Neural progenitor cell (in vitro differentiated cells): ENCODE measurements at regions not wholly inside any gene's neighbourhood (a gene's known extent, or its start where the extent isn't known, plus 50 kb on each side); places are given as distances from the start of the nearest gene placed in this dataset.

Experiments
- DNase-seq: peaks from one replicate; pipeline ENCODE4 v3.0.0-alpha.2; 2016; ENCODE audit warnings: low spot score
- H2AFZ ChIP-seq: fragments of 200-600 bp; sonication (generic); replicated peaks from 2 replicates; pipeline ENCODE4 v1.6.1; 2016; ENCODE audit warnings: antibody characterized with exemption
- H3F3A ChIP-seq: fragments of 200-600 bp; sonication (generic); 2 replicates; pipeline ENCODE4 v1.6.1; 2016; ENCODE audit warnings: antibody characterized with exemption, low read depth
- H3K27ac ChIP-seq: fragments of 200-600 bp; sonication (generic); 2 replicates; pipeline ENCODE4 v1.5.1; 2016; ENCODE audit warnings: mild to moderate bottlenecking
- H3K27me3 ChIP-seq: fragments of 200-600 bp; sonication (generic); 2 replicates; pipeline ENCODE4 v1.6.1; 2016; ENCODE audit warnings: mild to moderate bottlenecking, moderate library complexity
- H3K36me3 ChIP-seq: fragments of 200-600 bp; sonication (generic); 2 replicates; pipeline ENCODE4 v1.5.1; 2016
- H3K4me1 ChIP-seq: fragments of 200-600 bp; sonication (generic); 2 replicates; pipeline ENCODE4 v1.6.1; 2016; ENCODE audit warnings: mixed run types
- H3K4me2 ChIP-seq: fragments of 200-600 bp; sonication (generic); 2 replicates; pipeline ENCODE4 v1.6.1; 2016
- H3K4me3 ChIP-seq: fragments of 200-600 bp; sonication (generic); 2 replicates; pipeline ENCODE4 v1.5.1; 2016
- H3K79me2 ChIP-seq: fragments of 200-600 bp; sonication (generic); 2 replicates; pipeline ENCODE4 v1.6.1; 2016; ENCODE audit warnings: low read depth
- H3K9ac ChIP-seq: fragments of 200-600 bp; sonication (generic); 2 replicates; pipeline ENCODE4 v1.6.1; 2016
- H3K9me3 ChIP-seq: fragments of 200-600 bp; sonication (generic); 2 replicates; pipeline ENCODE4 v1.5.1; 2016; ENCODE audit warnings: low read depth
- H4K20me1 ChIP-seq: fragments of 200-600 bp; sonication (generic); 2 replicates; pipeline ENCODE4 v1.6.1; 2016; ENCODE audit warnings: low read depth
- H3K27ac Mint-ChIP-seq: 3 replicates; pipeline ENCODE4 v1.8.0; 2021; ENCODE audit warnings: mixed read lengths
- H3K27me3 Mint-ChIP-seq: 2 replicates; pipeline ENCODE4 v1.8.0; 2022; ENCODE audit warnings: low read depth, mild to moderate bottlenecking, inconsistent platforms, moderate library complexity, mixed read lengths; ENCODE audit not compliant: insufficient read depth
- H3K36me3 Mint-ChIP-seq: 3 replicates; pipeline ENCODE4 v1.8.0; 2021; ENCODE audit warnings: mixed read lengths
- H3K4me1 Mint-ChIP-seq: 3 replicates; pipeline ENCODE4 v1.8.0; 2021; ENCODE audit warnings: mixed read lengths
- H3K4me3 Mint-ChIP-seq: 3 replicates; pipeline ENCODE4 v1.8.0; 2021; ENCODE audit warnings: mild to moderate bottlenecking, moderate library complexity, mixed read lengths
- H3K9me3 Mint-ChIP-seq: 3 replicates; pipeline ENCODE4 v1.8.0; 2020; ENCODE audit warnings: mixed read lengths
- CTCF ChIP-seq: fragments of 200-600 bp; sonication (generic); IDR thresholded peaks from 2 replicates; pipeline ENCODE4 v1.5.1; 2017; ENCODE audit warnings: antibody characterized with exemption, mild to moderate bottlenecking
- EZH2 ChIP-seq: fragments of 200-600 bp; sonication (generic); IDR thresholded peaks from 2 replicates; pipeline ENCODE4 v1.6.1; 2017; ENCODE audit warnings: antibody characterized with exemption, mild to moderate bottlenecking, moderate library complexity
- EZH2phosphoT487 ChIP-seq: fragments of 200-600 bp; sonication (generic); IDR thresholded peaks from 2 replicates; pipeline ENCODE4 v1.6.1; 2017; ENCODE audit warnings: antibody characterized with exemption

DNA sequence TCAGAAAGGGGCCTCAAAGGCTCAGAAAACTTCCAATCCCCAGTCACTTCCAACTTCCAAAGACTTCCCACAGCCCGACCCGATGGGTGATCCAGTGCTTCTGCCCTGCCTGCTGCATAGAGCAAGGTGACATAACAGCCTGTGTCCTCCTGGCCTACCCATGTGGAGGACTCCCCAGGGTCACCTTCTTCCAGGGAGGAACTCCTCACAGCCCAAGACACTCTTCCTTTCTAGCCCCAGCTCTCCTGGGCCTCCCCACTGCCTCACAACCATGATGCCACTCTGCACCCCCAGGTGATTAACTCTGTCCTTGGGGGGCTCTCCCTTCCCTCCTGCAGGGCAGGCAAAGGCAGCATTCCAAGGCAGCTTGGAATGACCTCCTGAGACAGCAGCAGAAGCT lies 158.4 kb upstream of the PDE1C start:
- no peak overlapping the region for H3K4me3 Mint-ChIP-seq
- H3K4me1 Mint-ChIP-seq = no peaks in the 10 kb centered on the region
- Histone ChIP-seq H3K27ac (no peak overlapping the region), H3F3A (no peaks in the 10 kb centered on the region), H3K9ac (no peak overlapping the region), H3K4me3 (no peak overlapping the region), H3K4me1 (no peaks in the 10 kb centered on the region), H3K4me2 (no peak overlapping the region), H3K9me3 (no peaks in the 10 kb centered on the region), H3K36me3 (no peaks in the 10 kb centered on the region), H4K20me1 (no peaks in the 10 kb centered on the region), H2AFZ (no peak overlapping the region), H3K27me3 (no peaks in the 10 kb centered on the region), H3K79me2 (no peaks in the 10 kb centered on the region)
- no peak overlapping the region for H3K27ac Mint-ChIP-seq
- TF ChIP-seq CTCF (no peak), EZH2 (no peak), EZH2phosphoT487 (no peak)
- DNase-seq = no peak
- H3K9me3 Mint-ChIP-seq = no peaks in the 10 kb centered on the region
- no peaks in the 10 kb centered on the region for H3K36me3 Mint-ChIP-seq
- peaks cover 6% of the 10 kb centered on the region for H3K27me3 Mint-ChIP-seq

- Mint-ChIP-seq H3K27me3 (peaks cover 8% of the 10 kb centered on the region), H3K9me3 (no peaks in the 10 kb centered on the region), H3K4me1 (no peaks in the 10 kb centered on the region), H3K36me3 (no peaks in the 10 kb centered on the region), H3K27ac (no peak overlapping the region), H3K4me3 (no peak overlapping the region)
- Histone ChIP-seq H4K20me1 (no peaks in the 10 kb centered on the region), H3K4me1 (no peaks in the 10 kb centered on the region), H2AFZ (no peak overlapping the region), H3K27me3 (no peaks in the 10 kb centered on the region), H3K4me3 (no peak overlapping the region), H3K9me3 (no peaks in the 10 kb centered on the region), H3K36me3 (no peaks in the 10 kb centered on the region), H3K9ac (no peak overlapping the region), H3K79me2 (no peaks in the 10 kb centered on the region), H3F3A (no peaks in the 10 kb centered on the region), H3K27ac (no peak overlapping the region), H3K4me2 (no peak overlapping the region)
- no peak for TF ChIP-seq CTCF
- no peak for TF ChIP-seq EZH2
- TF ChIP-seq EZH2phosphoT487 = no peak
- no peak for DNase-seq
Observed at GRCh38 chr7:32227746-32228145, 157.5 kb upstream of the PDE1C start.

GRCh38 chr7:32224276-32224675 lies 154.1 kb upstream of the PDE1C start:
- H3K4me3 ChIP-seq = no peak overlapping the region
- no peak overlapping the region for H3K4me2 ChIP-seq
- Mint-ChIP-seq H3K9me3 (no peaks in the 10 kb centered on the region), H3K27ac (no peak overlapping the region), H3K36me3 (no peaks in the 10 kb centered on the region), H3K4me1 (no peaks in the 10 kb centered on the region), H3K27me3 (peaks cover 8% of the 10 kb centered on the region), H3K4me3 (no peak overlapping the region)
- H2AFZ ChIP-seq = no peak overlapping the region
- TF ChIP-seq CTCF (no peak), EZH2phosphoT487 (no peak), EZH2 (no peak)
- no peak overlapping the region for H3K27ac ChIP-seq
- no peaks in the 10 kb centered on the region for H3K27me3 ChIP-seq
- no peaks in the 10 kb centered on the region for H3K36me3 ChIP-seq
- no peaks in the 10 kb centered on the region for H3K9me3 ChIP-seq
- H3K9ac ChIP-seq = no peak overlapping the region
- H3K4me1 ChIP-seq = no peaks in the 10 kb centered on the region
- no peaks in the 10 kb centered on the region for H3F3A ChIP-seq
- H4K20me1 ChIP-seq = no peaks in the 10 kb centered on the region
- no peak for DNase-seq
- no peaks in the 10 kb centered on the region for H3K79me2 ChIP-seq

DNA sequence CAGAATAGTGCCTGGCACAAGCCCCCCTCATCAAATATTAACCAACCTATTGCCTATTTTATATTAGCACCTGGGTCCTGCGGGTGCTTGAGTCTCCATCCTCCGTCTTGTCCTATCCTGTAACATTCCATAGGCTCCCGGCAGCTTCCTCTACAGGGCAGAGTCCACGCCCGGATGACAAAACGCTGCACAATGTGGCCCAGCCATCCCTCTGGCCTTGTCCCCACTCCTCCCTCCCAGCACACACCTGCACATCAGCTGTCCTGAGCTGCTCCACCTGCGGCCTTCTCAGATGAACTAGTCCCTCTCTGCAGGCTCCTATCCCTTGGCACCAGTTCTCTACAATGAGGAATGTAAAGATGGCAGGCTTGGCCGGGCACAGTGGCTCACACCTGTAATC lies 153.5 kb upstream of the PDE1C start:
- TF ChIP-seq EZH2 (no peak), EZH2phosphoT487 (no peak), CTCF (no peak)
- Histone ChIP-seq H3K27ac (no peak overlapping the region), H3F3A (no peaks in the 10 kb centered on the region), H3K4me1 (no peaks in the 10 kb centered on the region), H2AFZ (no peak overlapping the region), H3K9ac (no peak overlapping the region), H3K4me2 (no peak overlapping the region), H4K20me1 (no peaks in the 10 kb centered on the region), H3K36me3 (no peaks in the 10 kb centered on the region), H3K4me3 (no peak overlapping the region), H3K9me3 (no peaks in the 10 kb centered on the region), H3K27me3 (no peaks in the 10 kb centered on the region), H3K79me2 (no peaks in the 10 kb centered on the region)
- Mint-ChIP-seq H3K4me3 (no peak overlapping the region), H3K36me3 (no peaks in the 10 kb centered on the region), H3K27me3 (peaks cover 8% of the 10 kb centered on the region), H3K4me1 (no peaks in the 10 kb centered on the region), H3K9me3 (no peaks in the 10 kb centered on the region), H3K27ac (no peak overlapping the region)
- DNase-seq = no peak
